AG04450 (cell line): ENCODE measurements at regions not wholly inside any gene's neighbourhood (a gene's known extent, or its start where the extent isn't known, plus 50 kb on each side); places are given as distances from the start of the nearest gene placed in this dataset.

ENCODE experiments used
- CTCF ChIA-PET: fragments of 300-600, 350-600 bp; formaldehyde crosslinking; extraction: SDS; loops from one replicate; lab custom pipeline; 2022; ENCODE audit warnings: antibody characterized with exemption, inconsistent platforms; lab: Charles Lee
- POLR2A ChIA-PET: fragments of 350-600 bp; formaldehyde crosslinking; extraction: SDS; loops from one replicate; lab custom pipeline; 2021; ENCODE audit warnings: antibody characterized with exemption, inconsistent platforms; lab: Yijun Ruan, JAX
- DNase-seq: peaks from one replicate; pipeline ENCODE4 v3.0.0-alpha.2; 2011; ENCODE audit warnings: low read depth, low spot score
- H3K27ac ChIP-seq: one replicate; pipeline ENCODE4 v1.5.1; 2012; ENCODE audit warnings: low read depth, low read length, control low read depth
- H3K27me3 ChIP-seq: one replicate; pipeline ENCODE4 v1.6.0; 2012; ENCODE audit warnings: low read length; ENCODE audit not compliant: control insufficient read depth, insufficient read depth
- H3K4me3 ChIP-seq: 2 replicates; pipeline ENCODE4 v1.5.1; 2011; ENCODE audit warnings: mild to moderate bottlenecking, low read depth, low read length, control low read depth
- H3K9me3 ChIP-seq: 2 replicates; pipeline ENCODE4 v1.5.1; 2012; ENCODE audit warnings: low read length; ENCODE audit not compliant: control insufficient read depth, insufficient read depth
- CTCF ChIP-seq: IDR thresholded peaks from 2 replicates; pipeline ENCODE4 v1.5.1; 2011; ENCODE audit warnings: low read depth, low read length, control low read depth, inconsistent platforms

- ChIA-PET CTCF (no interaction called here), POLR2A (no interaction called here)
- DNase-seq, result no peak
Measured at GRCh38 chr11:122434786-122435185, 220.7 kb upstream of the UBASH3B start.

DNA sequence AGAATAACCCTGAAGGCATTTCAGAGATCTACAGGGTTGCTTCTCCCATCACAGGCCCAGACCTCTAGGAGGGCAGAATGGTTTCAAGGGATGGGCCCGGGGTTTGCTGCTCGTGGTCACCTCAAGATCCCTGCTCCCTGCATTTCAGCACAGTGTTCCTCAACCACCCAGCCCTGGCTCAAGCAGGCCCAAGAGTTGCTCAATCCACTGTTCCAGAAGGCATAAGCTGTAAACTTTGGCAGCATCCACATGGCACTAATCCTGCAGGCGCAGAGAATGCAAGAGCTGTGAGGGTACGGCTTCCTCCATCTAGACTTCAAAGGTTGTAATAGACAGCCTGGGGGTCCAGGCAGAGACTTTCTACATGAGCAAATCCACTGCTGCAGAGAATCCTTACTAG lies 225.0 kb upstream of the UBASH3B start:
- no peak for DNase-seq
- Histone ChIP-seq H3K9me3 (no peaks in the 10 kb centered on the region), H3K27ac (no peak overlapping the region), H3K27me3 (peaks cover 2% of the 10 kb centered on the region), H3K4me3 (no peak overlapping the region)
- no peak for TF ChIP-seq CTCF
- ChIA-PET POLR2A (no interaction called here), CTCF (no interaction called here)

More at GRCh38 chr11:122434786-122435185, 220.7 kb upstream of the UBASH3B start:
- H3K9me3 ChIP-seq, result no peaks in the 10 kb centered on the region
- H3K27ac ChIP-seq, result no peak overlapping the region
- no peak overlapping the region for H3K4me3 ChIP-seq
- H3K27me3 ChIP-seq, result peaks cover 6% of the 10 kb centered on the region
- no peak for TF ChIP-seq CTCF

DNA sequence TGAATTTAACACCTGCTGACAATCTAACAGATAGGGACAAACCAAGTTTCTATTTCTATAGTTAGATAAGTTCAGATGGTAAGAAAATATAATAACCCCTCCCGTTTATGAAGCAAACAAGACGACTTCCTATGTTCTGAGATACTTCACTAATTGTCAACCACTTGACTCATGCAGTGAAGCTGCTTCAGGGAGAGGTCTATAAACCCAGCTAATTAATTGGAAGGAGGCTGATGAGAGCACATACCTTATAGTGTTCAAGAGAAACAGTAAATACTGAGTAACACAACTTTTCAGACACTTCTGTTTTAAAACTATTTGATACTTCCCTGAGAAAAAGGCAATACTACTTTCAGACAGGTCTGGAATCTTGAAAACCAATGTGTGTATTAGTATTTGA lies 229.4 kb upstream of the UBASH3B start:
- CTCF ChIA-PET, result interaction anchor here (1.0 kb wide), 1 partner anchor 224 kb away, joined by 3 read pairs; no protein-coding TSS in a partner anchor
- POLR2A ChIA-PET, result no interaction called here
- H3K27ac ChIP-seq, result no peak overlapping the region
- no peaks in the 10 kb centered on the region for H3K9me3 ChIP-seq
- H3K27me3 ChIP-seq, result no peaks in the 10 kb centered on the region
- H3K4me3 ChIP-seq, result no peak overlapping the region
- no peak for DNase-seq
- TF ChIP-seq CTCF, result no peak

- H3K27ac ChIP-seq, result no peak overlapping the region
- POLR2A ChIA-PET, result interaction anchor here (0.5 kb wide), 1 partner anchor 244 kb away, joined by 6 read pairs; no protein-coding TSS in a partner anchor
- no peaks in the 10 kb centered on the region for H3K27me3 ChIP-seq
- no peak overlapping the region for H3K4me3 ChIP-seq
- no peak for TF ChIP-seq CTCF
- CTCF ChIA-PET, result interaction anchor here (1.7 kb wide), 1 partner anchor 81 kb away, joined by 3 read pairs; no protein-coding TSS in a partner anchor
- no peak for DNase-seq
- no peaks in the 10 kb centered on the region for H3K9me3 ChIP-seq
Measured at GRCh38 chr11:122424636-122425035, 230.9 kb upstream of the UBASH3B start.

DNA sequence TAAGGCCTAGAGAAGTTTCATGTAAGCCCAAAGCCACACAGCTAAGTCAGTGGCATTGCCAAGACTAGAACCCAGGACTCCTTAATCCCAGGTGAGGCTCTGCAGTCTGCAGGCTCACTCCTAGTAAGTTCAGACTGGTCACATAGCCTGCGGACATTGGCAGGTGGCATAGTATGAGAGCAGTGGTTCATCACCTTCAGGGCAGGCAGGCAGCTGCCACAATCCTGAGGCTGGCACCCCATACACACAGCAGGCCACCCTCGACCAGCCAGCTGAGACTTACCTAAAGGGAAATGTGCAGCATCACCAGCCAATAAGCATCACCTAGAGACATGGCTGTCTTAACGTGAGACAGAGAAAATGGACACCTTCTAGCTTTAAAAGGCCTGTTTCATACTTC lies 231.6 kb upstream of the UBASH3B start:
- POLR2A ChIA-PET, result no interaction called here
- Histone ChIP-seq H3K27ac (no peak overlapping the region), H3K27me3 (no peaks in the 10 kb centered on the region), H3K4me3 (no peak overlapping the region), H3K9me3 (no peaks in the 10 kb centered on the region)
- no peak for TF ChIP-seq CTCF
- CTCF ChIA-PET, result interaction anchor here (0.6 kb wide), 1 partner anchor 8 kb away, joined by 3 read pairs; no protein-coding TSS in a partner anchor
- DNase-seq, result no peak
